GM23248 (cell line): ENCODE measurements at regions not wholly inside any gene's neighbourhood (a gene's known extent, or its start where the extent isn't known, plus 50 kb on each side); places are given as distances from the start of the nearest gene placed in this dataset.

Experiments
- EZH2 ChIP-seq: fragments of 200-600 bp; sonication (generic); IDR thresholded peaks from 2 replicates; pipeline ENCODE4 v1.6.1; 2018; ENCODE audit warnings: antibody characterized with exemption, mild to moderate bottlenecking; ENCODE audit not compliant: insufficient read depth, poor library complexity, severe bottlenecking
- EZH2phosphoT487 ChIP-seq: fragments of 200-600 bp; sonication (generic); IDR thresholded peaks from 2 replicates; pipeline ENCODE4 v1.6.1; 2018; ENCODE audit warnings: antibody characterized with exemption, moderate library complexity, mild to moderate bottlenecking, low read depth; ENCODE audit not compliant: insufficient read depth

DNA sequence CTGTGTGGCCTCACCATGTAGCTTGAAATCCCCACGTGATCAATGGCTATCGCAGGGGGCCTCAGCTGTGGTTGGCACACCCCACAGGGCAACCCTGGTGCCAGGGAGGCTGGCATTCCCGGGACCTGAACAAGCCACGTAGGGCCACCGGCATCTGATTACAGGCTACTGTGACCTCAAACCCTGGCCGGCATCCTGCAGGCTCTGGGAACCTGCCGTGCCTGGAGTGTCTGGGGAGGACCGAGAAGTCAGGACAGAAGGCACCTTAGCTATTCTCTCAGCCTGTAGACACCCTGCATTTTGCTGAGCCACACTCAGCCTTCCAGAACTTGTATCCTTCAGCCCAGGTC is 213.0 kb downstream of the GLI2 start:
- TF ChIP-seq EZH2 (no peak), EZH2phosphoT487 (no peak)
